CD8-positive, alpha-beta memory T cell (primary cell): ENCODE measurements at regions not wholly inside any gene's neighbourhood (a gene's known extent, or its start where the extent isn't known, plus 50 kb on each side); places are given as distances from the start of the nearest gene placed in this dataset.
A peak's percentile ranks its signal among the peaks of the same experiment; 100 is the strongest.

ENCODE experiments used
- CTCF ChIA-PET: fragments of 350-600 bp; sonication (Branson Sonifier 250); formaldehyde crosslinking; loops from one replicate; lab custom pipeline; 2021; ENCODE audit warnings: antibody characterized with exemption; lab: Charles Lee
- POLR2A ChIA-PET: fragments of 350-600 bp; sonication (Branson Sonifier 250); formaldehyde crosslinking; loops from one replicate; lab custom pipeline; 2021; ENCODE audit warnings: antibody characterized with exemption; lab: Charles Lee
- DNase-seq, 5 donors: peaks; one replicate each; pipeline versions ENCODE4 v3.0.0 to v3.0.0-alpha.2; 2020 to 2022; ENCODE audit warnings: mixed read lengths in 1 of 5
- H3K27ac ChIP-seq: one replicate; pipeline ENCODE4 v1.7.0; 2013; ENCODE audit warnings: low read depth, mild to moderate bottlenecking, low read length, moderate library complexity
- H3K27me3 ChIP-seq: 2 replicates; pipeline ENCODE4 v1.7.0; 2013; ENCODE audit warnings: low read length, mild to moderate bottlenecking; ENCODE audit not compliant: insufficient read depth, poor library complexity, severe bottlenecking
- H3K36me3 ChIP-seq: 2 replicates; pipeline ENCODE4 v1.7.0; 2013; ENCODE audit warnings: mild to moderate bottlenecking, low read length, moderate library complexity; ENCODE audit not compliant: insufficient read depth
- H3K4me1 ChIP-seq: 2 replicates; pipeline ENCODE4 v1.7.0; 2013; ENCODE audit warnings: mild to moderate bottlenecking, low read length, moderate library complexity; ENCODE audit not compliant: insufficient read depth
- H3K4me3 ChIP-seq: 2 replicates; pipeline ENCODE4 v1.7.0; 2013; ENCODE audit warnings: mild to moderate bottlenecking, low read length
- H3K9me3 ChIP-seq: 2 replicates; pipeline ENCODE4 v1.7.0; 2013; ENCODE audit warnings: mild to moderate bottlenecking, low read length
- H3K27ac Mint-ChIP-seq, 8 donors: one replicate each; pipeline ENCODE4 v1.8.0; 2020 to 2021; ENCODE audit warnings: mixed read lengths in 8 of 8, mild to moderate bottlenecking in 6 of 8, inconsistent platforms in 3 of 8, moderate library complexity in 3 of 8
- H3K27me3 Mint-ChIP-seq, 2 donors: one replicate each; pipeline ENCODE4 v1.8.0; 2020 to 2021; ENCODE audit warnings: mixed read lengths in 2 of 2, mild to moderate bottlenecking in 1 of 2, moderate library complexity in 1 of 2
- H3K36me3 Mint-ChIP-seq, 3 donors: one replicate each; pipeline ENCODE4 v1.8.0; 2020 to 2021; ENCODE audit warnings: mixed read lengths in 3 of 3, inconsistent platforms in 1 of 3, mild to moderate bottlenecking in 1 of 3
- H3K4me1 Mint-ChIP-seq, 3 donors: one replicate each; pipeline ENCODE4 v1.8.0; 2020 to 2021; ENCODE audit warnings: mixed read lengths in 3 of 3, inconsistent platforms in 1 of 3, mild to moderate bottlenecking in 1 of 3
- H3K4me3 Mint-ChIP-seq, 7 donors: one replicate each; pipeline ENCODE4 v1.8.0; 2020 to 2021; ENCODE audit warnings: mixed read lengths in 7 of 7, mild to moderate bottlenecking in 6 of 7, moderate library complexity in 4 of 7, inconsistent platforms in 2 of 7
- H3K9me3 Mint-ChIP-seq, 5 donors: one replicate each; pipeline ENCODE4 v1.8.0; 2020 to 2022; ENCODE audit warnings: mixed read lengths in 5 of 5, mild to moderate bottlenecking in 3 of 5, moderate library complexity in 2 of 5, inconsistent platforms in 1 of 5

- Mint-ChIP-seq H3K36me3 (no peaks in the 10 kb centered on the region), H3K4me1 (no peaks in the 10 kb centered on the region), H3K27me3 (peaks cover 10 to 15% of the 10 kb centered on the region in 2 donors), H3K4me3 (no peak overlapping the region), H3K9me3 (no peaks in the 10 kb centered on the region), H3K27ac (no peak overlapping the region)
- H3K27ac ChIP-seq: no peak overlapping the region
- ChIA-PET POLR2A (no interaction called here), CTCF (interaction anchor here (1.4 kb wide), 1 partner anchor 8 kb away, joined by 4 read pairs; no protein-coding TSS in a partner anchor)
- no peaks in the 10 kb centered on the region for H3K9me3 ChIP-seq
- no peaks in the 10 kb centered on the region for H3K27me3 ChIP-seq
- no peak overlapping the region for H3K4me3 ChIP-seq
- no peak for DNase-seq
- H3K36me3 ChIP-seq: no peaks in the 10 kb centered on the region
- H3K4me1 ChIP-seq: no peaks in the 10 kb centered on the region
These were observed 112.5 kb upstream of the SALL3 start for GRCh38 chr18:78867131-78867530.

- no peaks in the 10 kb centered on the region for H3K4me1 Mint-ChIP-seq
- peaks cover 4 to 6% of the 10 kb centered on the region in 2 donors for H3K27me3 Mint-ChIP-seq
- no peaks in the 10 kb centered on the region for H3K9me3 ChIP-seq
- POLR2A ChIA-PET: no interaction called here
- H3K4me3 Mint-ChIP-seq: no peak overlapping the region
- no peak overlapping the region for H3K27ac Mint-ChIP-seq
- H3K4me3 ChIP-seq: no peak overlapping the region
- H3K27ac ChIP-seq: no peak overlapping the region
- no peaks in the 10 kb centered on the region for H3K4me1 ChIP-seq
- H3K36me3 ChIP-seq: no peaks in the 10 kb centered on the region
- H3K36me3 Mint-ChIP-seq: no peaks in the 10 kb centered on the region
- no peaks in the 10 kb centered on the region for H3K9me3 Mint-ChIP-seq
- CTCF ChIA-PET: no interaction called here
- no peaks in the 10 kb centered on the region for H3K27me3 ChIP-seq
- DNase-seq: no peak
These were observed 111.0 kb upstream of the SALL3 start for GRCh38 chr18:78868330-78869316.

DNA sequence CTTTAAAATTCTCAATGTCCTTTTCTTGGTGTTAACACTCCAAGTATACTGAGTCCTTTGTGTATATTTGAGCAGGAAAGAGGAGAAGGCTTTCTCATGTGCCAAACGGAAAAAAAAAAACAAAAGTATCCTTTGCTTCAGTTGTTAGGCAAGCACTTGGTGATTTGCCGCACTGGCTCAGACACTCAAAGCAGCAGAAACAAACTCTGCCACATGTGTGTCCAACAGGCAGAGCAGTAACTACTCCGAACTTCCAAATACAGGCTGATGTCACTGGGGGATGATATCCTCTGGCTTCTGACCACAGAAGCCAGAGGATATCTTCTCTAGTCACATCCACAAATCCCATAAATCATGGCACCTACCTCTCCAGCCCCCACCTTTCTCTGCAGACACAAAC is 108.0 kb upstream of the SALL3 start:
- no peaks in the 10 kb centered on the region for H3K36me3 ChIP-seq
- no peaks in the 10 kb centered on the region for H3K36me3 Mint-ChIP-seq
- no peaks in the 10 kb centered on the region for H3K4me1 Mint-ChIP-seq
- no peak overlapping the region for H3K27ac ChIP-seq
- DNase-seq: no peak
- no peak overlapping the region for H3K27ac Mint-ChIP-seq
- no peak overlapping the region for H3K4me3 Mint-ChIP-seq
- no peaks in the 10 kb centered on the region for H3K4me1 ChIP-seq
- ChIA-PET CTCF (no interaction called here), POLR2A (no interaction called here)
- no peaks in the 10 kb centered on the region for H3K27me3 ChIP-seq
- no peaks in the 10 kb centered on the region for H3K9me3 ChIP-seq
- H3K9me3 Mint-ChIP-seq: no peaks in the 10 kb centered on the region
- no peak overlapping the region for H3K4me3 ChIP-seq
- peaks cover 6 to 15% of the 10 kb centered on the region in 2 donors for H3K27me3 Mint-ChIP-seq

DNA sequence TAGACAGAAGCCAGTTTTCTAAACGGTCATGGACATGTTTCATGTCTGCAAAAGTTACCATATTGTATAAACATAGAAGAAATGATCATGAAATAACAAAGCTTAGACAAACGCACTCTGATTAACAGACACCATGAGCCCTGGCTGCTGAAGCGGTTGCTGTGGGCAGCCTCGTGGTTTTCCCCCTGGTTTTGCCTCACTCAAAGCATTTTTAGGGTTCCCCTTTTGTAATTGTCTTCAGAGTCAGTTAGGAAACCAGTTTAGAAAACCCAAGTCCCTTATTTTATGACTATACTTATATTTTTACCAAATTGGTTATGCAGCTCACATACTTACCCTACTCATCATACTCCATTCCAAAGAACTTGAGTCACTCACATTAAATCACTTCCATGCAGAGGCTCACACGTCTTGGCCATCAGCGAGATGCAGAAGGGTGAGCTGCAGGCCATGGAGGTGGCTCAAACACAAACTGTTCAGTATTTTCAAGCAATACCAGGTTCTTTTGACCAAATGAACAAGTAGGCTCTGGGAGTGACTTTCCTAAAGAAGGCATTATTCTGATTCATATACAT is 105.6 kb upstream of the SALL3 start:
- Mint-ChIP-seq H3K27me3 (peaks cover 9 to 32% of the 10 kb centered on the region in 2 donors), H3K4me3 (no peak overlapping the region), H3K27ac (no peak overlapping the region), H3K36me3 (no peaks in the 10 kb centered on the region), H3K9me3 (no peaks in the 10 kb centered on the region), H3K4me1 (no peaks in the 10 kb centered on the region)
- Histone ChIP-seq H3K36me3 (no peaks in the 10 kb centered on the region), H3K9me3 (no peaks in the 10 kb centered on the region), H3K27me3 (no peaks in the 10 kb centered on the region), H3K4me1 (no peaks in the 10 kb centered on the region), H3K27ac (no peak overlapping the region), H3K4me3 (no peak overlapping the region)
- DNase-seq: no peak
- POLR2A ChIA-PET: no interaction called here
- CTCF ChIA-PET: no interaction called here

DNA sequence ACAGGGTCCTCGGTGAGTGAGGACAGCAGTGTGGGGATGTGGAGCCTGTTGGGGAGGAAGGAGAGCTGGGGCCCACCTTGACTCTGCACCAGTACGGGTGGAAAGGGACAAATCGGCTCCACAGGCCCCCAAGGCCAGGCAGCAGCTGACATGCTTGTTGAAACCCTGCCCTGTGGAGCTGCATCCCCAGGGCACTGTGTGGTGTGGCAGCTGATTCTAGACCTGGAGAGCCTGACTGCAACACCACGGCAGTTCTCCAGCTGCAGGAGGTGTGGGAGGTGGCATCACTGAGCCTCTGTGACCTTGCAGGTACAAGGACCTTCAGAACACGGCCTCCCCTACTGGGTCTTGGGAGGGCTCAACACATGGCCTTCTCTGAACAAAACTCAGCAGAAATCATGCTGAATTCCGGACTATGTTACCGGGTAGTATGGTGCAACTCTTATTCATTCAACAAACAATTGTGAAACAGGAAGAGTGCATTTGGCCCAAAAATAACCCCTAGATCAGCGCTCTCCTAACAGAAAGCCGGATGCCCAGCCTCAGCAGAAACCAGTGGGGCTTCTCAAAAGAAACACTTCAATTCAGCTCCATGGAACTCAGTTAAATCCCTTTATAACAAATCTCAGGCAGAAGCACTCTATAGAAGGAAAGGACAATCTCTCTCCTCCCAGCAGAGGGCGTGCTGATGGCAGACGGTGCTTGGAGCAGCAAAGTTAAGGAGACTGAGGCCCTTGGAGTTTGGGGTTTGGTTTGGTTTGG is 104.4 kb upstream of the SALL3 start:
- Histone ChIP-seq H3K27ac (no peak overlapping the region), H3K4me1 (no peaks in the 10 kb centered on the region), H3K36me3 (no peaks in the 10 kb centered on the region), H3K27me3 (no peaks in the 10 kb centered on the region), H3K4me3 (no peak overlapping the region), H3K9me3 (no peaks in the 10 kb centered on the region)
- ChIA-PET CTCF (interaction anchor here (0.6 to 1.2 kb wide), 2 partner anchors 8 to 404 kb away, joined by 3 to 4 read pairs; no protein-coding TSS in a partner anchor), POLR2A (no interaction called here)
- no peak for DNase-seq
- Mint-ChIP-seq H3K9me3 (peaks cover 0 to 1% (median 0%) of the 10 kb centered on the region in 5 donors), H3K4me3 (no peak overlapping the region), H3K27ac (peak overlapping the region in 1 of 8 donors; percentile 43), H3K36me3 (no peaks in the 10 kb centered on the region), H3K27me3 (peaks cover 8 to 35% of the 10 kb centered on the region in 2 donors), H3K4me1 (no peaks in the 10 kb centered on the region)

DNA sequence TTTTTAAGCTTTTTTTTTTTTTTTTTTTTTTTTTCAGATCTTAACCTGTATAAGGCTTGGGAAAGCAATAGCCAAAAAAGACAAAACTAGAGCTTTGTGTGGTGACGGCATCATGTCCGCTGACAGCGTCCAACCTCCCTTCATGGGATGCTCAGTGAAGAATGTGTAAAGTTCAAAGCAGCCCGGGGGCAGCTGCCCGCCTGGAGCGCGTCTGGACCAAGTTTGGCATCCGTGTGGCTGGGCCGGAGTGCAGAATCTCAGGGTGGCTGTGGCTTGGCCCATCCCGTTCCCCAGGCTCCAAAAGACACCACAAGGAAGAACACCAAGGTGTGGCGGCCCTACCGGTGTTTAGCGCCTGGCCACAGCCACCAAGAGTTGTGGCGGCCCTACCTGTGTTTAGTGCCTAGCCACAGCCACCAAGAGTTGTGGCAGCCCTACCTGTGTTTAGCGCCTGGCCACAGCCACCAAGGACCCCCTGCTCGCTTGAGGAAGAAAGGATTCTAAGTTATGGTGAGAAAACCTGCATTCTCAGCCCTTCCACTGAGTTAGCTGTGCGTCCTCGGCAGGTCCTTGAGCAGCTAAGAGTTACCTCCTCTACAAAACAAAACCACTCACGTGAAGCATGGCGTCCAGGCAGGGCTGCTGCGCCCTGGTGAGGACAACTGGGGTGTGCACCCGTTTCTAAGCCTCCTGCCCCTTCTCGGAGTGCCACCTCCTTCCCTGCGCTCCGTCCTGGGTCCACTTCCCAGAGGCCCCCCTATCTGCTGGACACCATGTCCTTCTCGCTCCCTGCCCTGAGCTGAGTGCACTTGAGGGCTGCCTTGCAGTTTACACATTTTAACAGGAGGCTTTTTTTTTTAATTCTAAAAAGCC is 103.6 kb upstream of the SALL3 start:
- H3K27me3 Mint-ChIP-seq: peaks cover 8 to 37% of the 10 kb centered on the region in 2 donors
- Histone ChIP-seq H3K4me1 (no peaks in the 10 kb centered on the region), H3K27me3 (no peaks in the 10 kb centered on the region), H3K36me3 (no peaks in the 10 kb centered on the region), H3K9me3 (no peaks in the 10 kb centered on the region), H3K27ac (no peak overlapping the region), H3K4me3 (no peak overlapping the region)
- no peak overlapping the region for H3K4me3 Mint-ChIP-seq
- peaks cover 0 to 1% (median 0%) of the 10 kb centered on the region in 5 donors for H3K9me3 Mint-ChIP-seq
- no peak for DNase-seq
- POLR2A ChIA-PET: no interaction called here
- no peaks in the 10 kb centered on the region for H3K4me1 Mint-ChIP-seq
- H3K36me3 Mint-ChIP-seq: no peaks in the 10 kb centered on the region
- CTCF ChIA-PET: interaction anchor here (0.6 to 1.2 kb wide), 2 partner anchors 9 to 405 kb away, joined by 3 to 4 read pairs; no protein-coding TSS in a partner anchor
- no peak overlapping the region for H3K27ac Mint-ChIP-seq

DNA sequence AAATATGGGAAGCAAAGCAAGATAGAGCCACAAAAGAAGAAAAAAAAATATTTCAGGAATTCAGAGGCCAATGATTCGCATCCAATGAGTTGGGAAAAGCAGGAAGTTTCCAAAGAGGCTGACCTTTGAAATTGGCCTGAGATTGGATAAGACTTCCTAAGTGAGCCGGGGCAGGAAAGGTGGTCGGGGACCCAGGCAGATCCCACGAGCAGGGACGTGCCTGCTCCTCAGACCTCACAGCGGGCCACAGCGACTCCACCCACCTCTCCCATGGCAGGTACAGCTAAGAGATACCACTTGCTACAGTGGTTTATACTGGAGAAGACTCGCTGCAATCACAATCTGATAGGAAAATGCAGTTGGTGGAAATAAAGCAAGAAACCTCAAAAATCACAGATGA is 102.8 kb upstream of the SALL3 start:
- DNase-seq: no peak

More for the DNA sequence above, 102.8 kb upstream of the SALL3 start:
- H3K27ac Mint-ChIP-seq: no peak overlapping the region
- no peak overlapping the region for H3K4me3 ChIP-seq
- no peaks in the 10 kb centered on the region for H3K4me1 Mint-ChIP-seq
- H3K36me3 ChIP-seq: no peaks in the 10 kb centered on the region
- H3K4me1 ChIP-seq: no peaks in the 10 kb centered on the region
- peaks cover 8 to 37% of the 10 kb centered on the region in 2 donors for H3K27me3 Mint-ChIP-seq
- ChIA-PET CTCF (no interaction called here), POLR2A (no interaction called here)
- no peaks in the 10 kb centered on the region for H3K36me3 Mint-ChIP-seq
- H3K9me3 Mint-ChIP-seq: peaks cover 0 to 1% (median 0%) of the 10 kb centered on the region in 5 donors
- no peaks in the 10 kb centered on the region for H3K9me3 ChIP-seq
- no peak overlapping the region for H3K4me3 Mint-ChIP-seq
- no peak overlapping the region for H3K27ac ChIP-seq
- no peaks in the 10 kb centered on the region for H3K27me3 ChIP-seq
